Spleen (tissue), 7 donors: ENCODE measurements at regions not wholly inside any gene's neighbourhood (a gene's known extent, or its start where the extent isn't known, plus 50 kb on each side); places are given as distances from the start of the nearest gene placed in this dataset.
"Not testable (repeated sequence)": the region's sequence is repeated elsewhere in the genome, so short reads cannot be mapped to it uniquely, and the experiment has no call there.

Experiments
- POLR2A ChIP-seq, 3 donors: fragments of 450-650 bp; IDR thresholded peaks; one replicate each; pipeline ENCODE4 v1.5.1; 2017; ENCODE audit warnings: antibody characterized with exemption in 3 of 3, mild to moderate bottlenecking in 1 of 3
- POLR2AphosphoS5 ChIP-seq, 3 donors: sonication (generic); formaldehyde crosslinking; IDR thresholded peaks; one replicate each; pipeline ENCODE4 v1.5.1; 2017; ENCODE audit warnings: antibody characterized with exemption in 3 of 3
- TF ChIP-seq, protein P1 (sequence below), 11 experiments: fragments of 200-600 bp in 7 of 11; fragments of 450-650 bp in 4 of 11; sonication (generic) in 4 of 11; IDR thresholded peaks in 8 of 11; conservative IDR thresholded peaks in 3 of 11; 1 replicate in 7 of 11; 2 replicates in 4 of 11; pipeline versions ENCODE4 v1.4.0 to v1.8.0; 2016 to 2021; ENCODE audit warnings: antibody characterized with exemption in 11 of 11, inconsistent platforms in 4 of 11, mild to moderate bottlenecking in 1 of 11
- donor health status: DM: no; HTN: no; CAD: no; lungs with moderate emphysema.
- donor health status: DM: no; HTN: no; CAD: no.
- donor health status: DM: no; HTN: no; CAD: no.

DNA sequence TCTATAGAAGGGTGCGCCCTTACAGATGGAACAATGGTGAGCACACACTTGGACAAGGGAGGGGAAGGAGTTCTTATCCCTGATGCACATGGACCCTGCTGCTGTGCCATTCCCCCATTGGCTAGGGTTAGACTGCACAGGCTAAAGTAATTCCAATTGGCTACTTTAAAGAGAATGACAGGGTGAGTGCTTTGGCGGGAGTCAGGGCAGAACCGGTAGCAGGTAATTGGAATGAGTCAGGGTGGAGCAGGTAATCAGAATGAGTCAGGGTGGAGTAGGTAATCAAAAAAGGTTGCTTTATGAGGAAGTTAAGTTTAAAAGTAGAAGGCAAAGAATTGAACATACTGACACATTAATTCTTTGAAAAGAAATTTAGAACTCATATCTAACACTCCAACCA lies 71.4 kb upstream of the PIK3R4 start:
- not testable (repeated sequence) for TF ChIP-seq POLR2A, POLR2AphosphoS5 (IDR thresholded peaks at IDR 0.05)
- TF ChIP-seq, protein P1, sequence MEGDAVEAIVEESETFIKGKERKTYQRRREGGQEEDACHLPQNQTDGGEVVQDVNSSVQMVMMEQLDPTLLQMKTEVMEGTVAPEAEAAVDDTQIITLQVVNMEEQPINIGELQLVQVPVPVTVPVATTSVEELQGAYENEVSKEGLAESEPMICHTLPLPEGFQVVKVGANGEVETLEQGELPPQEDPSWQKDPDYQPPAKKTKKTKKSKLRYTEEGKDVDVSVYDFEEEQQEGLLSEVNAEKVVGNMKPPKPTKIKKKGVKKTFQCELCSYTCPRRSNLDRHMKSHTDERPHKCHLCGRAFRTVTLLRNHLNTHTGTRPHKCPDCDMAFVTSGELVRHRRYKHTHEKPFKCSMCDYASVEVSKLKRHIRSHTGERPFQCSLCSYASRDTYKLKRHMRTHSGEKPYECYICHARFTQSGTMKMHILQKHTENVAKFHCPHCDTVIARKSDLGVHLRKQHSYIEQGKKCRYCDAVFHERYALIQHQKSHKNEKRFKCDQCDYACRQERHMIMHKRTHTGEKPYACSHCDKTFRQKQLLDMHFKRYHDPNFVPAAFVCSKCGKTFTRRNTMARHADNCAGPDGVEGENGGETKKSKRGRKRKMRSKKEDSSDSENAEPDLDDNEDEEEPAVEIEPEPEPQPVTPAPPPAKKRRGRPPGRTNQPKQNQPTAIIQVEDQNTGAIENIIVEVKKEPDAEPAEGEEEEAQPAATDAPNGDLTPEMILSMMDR (IDR thresholded peaks at IDR 0.05 in 8 of 11, conservative IDR thresholded peaks at IDR 0.05 in 3 of 11), result not testable (repeated sequence)
